ENCODE measurements at regions not wholly inside any gene's neighbourhood (a gene's known extent, or its start where the extent isn't known, plus 50 kb on each side); places are given as distances from the start of the nearest gene placed in this dataset.

- intact Hi-C loops (cut with micrococcal nuclease; ENCODE audit: unreplicated experiment) (no loop called here), in situ Hi-C loops (cut with MboI) (no loop called here)
- H3K79me2 ChIP-seq (ENCODE audit: control insufficient read depth, insufficient read depth, low read length), result no peaks in the 10 kb centered on the region
- no peak overlapping the region for H2AFZ ChIP-seq (ENCODE audit: control insufficient read depth, low read depth, low read length)
- BruUV-seq (replicated peaks), result no TSS peak
- H3K9me3 ChIP-seq (replicated peaks; ENCODE audit: control insufficient read depth, insufficient read depth, low read length), result no peaks in the 10 kb centered on the region
- H3K27ac ChIP-seq (ENCODE audit: control insufficient read depth, insufficient read depth), result no peak overlapping the region
- RAD21 ChIA-PET (ENCODE audit: unreplicated experiment), result no interaction called here
- H4K20me1 ChIP-seq (ENCODE audit: control insufficient read depth, insufficient read depth), result no peaks in the 10 kb centered on the region
- DNase-seq (ENCODE audit: low read depth, low spot score) (no peak), FAIRE-seq (no peak), ATAC-seq (no peak)
- SMC1A ChIA-PET (ENCODE audit: uncharacterized antibody, unreplicated experiment), result no interaction called here
- CTCF ChIA-PET, result no interaction called here
- H3K36me3 ChIP-seq (ENCODE audit: control insufficient read depth in 2 of 2, insufficient read depth in 2 of 2, low read length in 1 of 2), result no peaks in the 10 kb centered on the region
- POLR2A ChIA-PET, result no interaction called here
- H3K9ac ChIP-seq (ENCODE audit: control insufficient read depth, insufficient read depth, low read length), result no peak overlapping the region
- no peak overlapping the region for H3K4me3 ChIP-seq
- H3K4me2 ChIP-seq (ENCODE audit: control insufficient read depth, insufficient read depth), result no peak overlapping the region
- no peaks in the 10 kb centered on the region for H3K4me1 ChIP-seq (ENCODE audit: control insufficient read depth, insufficient read depth, low read length)
- WGBS (ENCODE audit: insufficient coverage, insufficient replicate concordance, low lambda C conversion rate, missing lambda C conversion rate), result 72% methylated on average over 2 of the region's 2 CpGs
- no peaks in the 10 kb centered on the region for H3K27me3 ChIP-seq (replicated peaks in 1 of 2; ENCODE audit: control insufficient read depth in 2 of 2, insufficient read depth in 2 of 2, low read length in 1 of 2)
- TF ChIP-seq TBL1XR1 (IDR thresholded peaks at IDR 0.05; ENCODE audit: low read depth, low read length), result no peak
- no peak for TF ChIP-seq SREBF1 (IDR thresholded peaks at IDR 0.05; ENCODE audit: low read length)
- TF ChIP-seq CUX1 (IDR thresholded peaks at IDR 0.05; ENCODE audit: insufficient replicate concordance, low read depth, low read length), result no peak
- TF ChIP-seq EP300 (IDR thresholded peaks at IDR 0.05; ENCODE audit: borderline replicate concordance in 1 of 2, control insufficient read depth in 1 of 2, low read depth in 2 of 2, low read length in 2 of 2), result no peak
- no peak for TF ChIP-seq ZBTB40 (IDR thresholded peaks at IDR 0.05; ENCODE audit: borderline replicate concordance)
- no peak for TF ChIP-seq ATF2 (IDR thresholded peaks at IDR 0.05; ENCODE audit: low read length)
- TF ChIP-seq BCL11A (IDR thresholded peaks at IDR 0.05; ENCODE audit: low read depth, low read length), result no peak
- TF ChIP-seq USF2 (IDR thresholded peaks at IDR 0.05; ENCODE audit: borderline replicate concordance, low read depth, low read length), result no peak
- no peak for TF ChIP-seq RAD21 (IDR thresholded peaks at IDR 0.05; ENCODE audit: insufficient read depth, low read depth, low read length)
- no peak for TF ChIP-seq JUNB (IDR thresholded peaks at IDR 0.05)
- TF ChIP-seq MAX (IDR thresholded peaks at IDR 0.05; ENCODE audit: low read depth, low read length), result no peak
- TF ChIP-seq TCF3 (IDR thresholded peaks at IDR 0.05; ENCODE audit: borderline replicate concordance, insufficient read depth, low read depth, low read length), result no peak
- no peak for TF ChIP-seq SMC3 (IDR thresholded peaks at IDR 0.05; ENCODE audit: borderline replicate concordance, low read length)
Measured at GRCh38 chr12:42923156-42923555, 333.6 kb upstream of the PRICKLE1 start.

Data from GM12878 (cell line).